ENCODE measurements at regions not wholly inside any gene's neighbourhood (a gene's known extent, or its start where the extent isn't known, plus 50 kb on each side); places are given as distances from the start of the nearest gene placed in this dataset.

DNA sequence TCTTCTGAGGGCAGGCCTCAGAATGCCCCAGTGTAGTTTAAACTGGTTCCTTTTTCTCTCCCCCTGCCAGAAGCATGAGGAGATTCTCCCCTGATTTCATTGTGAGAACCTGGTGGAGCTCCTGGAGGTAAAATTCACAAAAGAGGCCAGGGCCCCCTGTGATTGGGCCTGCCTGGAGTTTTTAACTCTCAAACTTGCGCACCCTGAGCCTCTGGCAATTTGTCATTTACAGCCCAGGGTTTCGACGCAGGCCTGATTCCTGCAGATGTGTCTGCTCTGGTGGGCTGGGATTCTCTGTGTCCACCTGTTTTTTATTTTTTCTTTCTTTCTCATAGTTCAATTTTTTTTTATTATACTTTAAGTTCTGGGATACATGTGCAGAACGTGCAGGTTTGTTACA, 157.9 kb downstream of the ASB1 start:
- intact Hi-C loops (cut with micrococcal nuclease; ENCODE audit: unreplicated experiment), result no loop called here
- ATAC-seq (no peak), DNase-seq (ENCODE audit: low read depth, low spot score) (no peak)
- no peaks in the 10 kb centered on the region for H3K4me1 ChIP-seq (ENCODE audit: control insufficient read depth, insufficient read depth, low read length)
- POLR2A ChIA-PET, result no interaction called here
- H3K27ac ChIP-seq (ENCODE audit: low read length), result no peak overlapping the region
- H3K4me3 ChIP-seq (ENCODE audit: low read depth in 2 of 2, low read length in 2 of 2), result no peak overlapping the region
- H3K9me3 ChIP-seq (ENCODE audit: control insufficient read depth, insufficient read depth, low read depth, low read length), result no peaks in the 10 kb centered on the region
- BruUV-seq (replicated peaks), result no TSS peak
- no peaks in the 10 kb centered on the region for H3K27me3 ChIP-seq (ENCODE audit: control insufficient read depth, insufficient read depth, low read length)
- CTCF ChIA-PET, result no interaction called here
- TF ChIP-seq SIN3A (IDR thresholded peaks at IDR 0.05; ENCODE audit: borderline replicate concordance, insufficient read depth, low read depth, low read length) (no peak), POLR2AphosphoS5 (IDR thresholded peaks at IDR 0.05; ENCODE audit: low read depth, low read length) (no peak), TCF7L2 (IDR thresholded peaks at IDR 0.05; ENCODE audit: low read depth, low read length) (no peak)
- TF ChIP-seq, protein P1, sequence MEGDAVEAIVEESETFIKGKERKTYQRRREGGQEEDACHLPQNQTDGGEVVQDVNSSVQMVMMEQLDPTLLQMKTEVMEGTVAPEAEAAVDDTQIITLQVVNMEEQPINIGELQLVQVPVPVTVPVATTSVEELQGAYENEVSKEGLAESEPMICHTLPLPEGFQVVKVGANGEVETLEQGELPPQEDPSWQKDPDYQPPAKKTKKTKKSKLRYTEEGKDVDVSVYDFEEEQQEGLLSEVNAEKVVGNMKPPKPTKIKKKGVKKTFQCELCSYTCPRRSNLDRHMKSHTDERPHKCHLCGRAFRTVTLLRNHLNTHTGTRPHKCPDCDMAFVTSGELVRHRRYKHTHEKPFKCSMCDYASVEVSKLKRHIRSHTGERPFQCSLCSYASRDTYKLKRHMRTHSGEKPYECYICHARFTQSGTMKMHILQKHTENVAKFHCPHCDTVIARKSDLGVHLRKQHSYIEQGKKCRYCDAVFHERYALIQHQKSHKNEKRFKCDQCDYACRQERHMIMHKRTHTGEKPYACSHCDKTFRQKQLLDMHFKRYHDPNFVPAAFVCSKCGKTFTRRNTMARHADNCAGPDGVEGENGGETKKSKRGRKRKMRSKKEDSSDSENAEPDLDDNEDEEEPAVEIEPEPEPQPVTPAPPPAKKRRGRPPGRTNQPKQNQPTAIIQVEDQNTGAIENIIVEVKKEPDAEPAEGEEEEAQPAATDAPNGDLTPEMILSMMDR (IDR thresholded peaks at IDR 0.05), result no peak
- TF ChIP-seq, protein P2, sequence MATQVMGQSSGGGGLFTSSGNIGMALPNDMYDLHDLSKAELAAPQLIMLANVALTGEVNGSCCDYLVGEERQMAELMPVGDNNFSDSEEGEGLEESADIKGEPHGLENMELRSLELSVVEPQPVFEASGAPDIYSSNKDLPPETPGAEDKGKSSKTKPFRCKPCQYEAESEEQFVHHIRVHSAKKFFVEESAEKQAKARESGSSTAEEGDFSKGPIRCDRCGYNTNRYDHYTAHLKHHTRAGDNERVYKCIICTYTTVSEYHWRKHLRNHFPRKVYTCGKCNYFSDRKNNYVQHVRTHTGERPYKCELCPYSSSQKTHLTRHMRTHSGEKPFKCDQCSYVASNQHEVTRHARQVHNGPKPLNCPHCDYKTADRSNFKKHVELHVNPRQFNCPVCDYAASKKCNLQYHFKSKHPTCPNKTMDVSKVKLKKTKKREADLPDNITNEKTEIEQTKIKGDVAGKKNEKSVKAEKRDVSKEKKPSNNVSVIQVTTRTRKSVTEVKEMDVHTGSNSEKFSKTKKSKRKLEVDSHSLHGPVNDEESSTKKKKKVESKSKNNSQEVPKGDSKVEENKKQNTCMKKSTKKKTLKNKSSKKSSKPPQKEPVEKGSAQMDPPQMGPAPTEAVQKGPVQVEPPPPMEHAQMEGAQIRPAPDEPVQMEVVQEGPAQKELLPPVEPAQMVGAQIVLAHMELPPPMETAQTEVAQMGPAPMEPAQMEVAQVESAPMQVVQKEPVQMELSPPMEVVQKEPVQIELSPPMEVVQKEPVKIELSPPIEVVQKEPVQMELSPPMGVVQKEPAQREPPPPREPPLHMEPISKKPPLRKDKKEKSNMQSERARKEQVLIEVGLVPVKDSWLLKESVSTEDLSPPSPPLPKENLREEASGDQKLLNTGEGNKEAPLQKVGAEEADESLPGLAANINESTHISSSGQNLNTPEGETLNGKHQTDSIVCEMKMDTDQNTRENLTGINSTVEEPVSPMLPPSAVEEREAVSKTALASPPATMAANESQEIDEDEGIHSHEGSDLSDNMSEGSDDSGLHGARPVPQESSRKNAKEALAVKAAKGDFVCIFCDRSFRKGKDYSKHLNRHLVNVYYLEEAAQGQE (IDR thresholded peaks at IDR 0.05; ENCODE audit: insufficient read depth in 1 of 2, low read depth in 2 of 2, low read length in 1 of 2), result no peak
- H3K36me3 ChIP-seq (ENCODE audit: control insufficient read depth, insufficient read depth, low read length), result no peaks in the 10 kb centered on the region
- in situ Hi-C loops (cut with HindIII; ENCODE audit: low pct_unique_long_range_greater_than_20kb, low sequenced_read_pairs), result no loop called here

DNA sequence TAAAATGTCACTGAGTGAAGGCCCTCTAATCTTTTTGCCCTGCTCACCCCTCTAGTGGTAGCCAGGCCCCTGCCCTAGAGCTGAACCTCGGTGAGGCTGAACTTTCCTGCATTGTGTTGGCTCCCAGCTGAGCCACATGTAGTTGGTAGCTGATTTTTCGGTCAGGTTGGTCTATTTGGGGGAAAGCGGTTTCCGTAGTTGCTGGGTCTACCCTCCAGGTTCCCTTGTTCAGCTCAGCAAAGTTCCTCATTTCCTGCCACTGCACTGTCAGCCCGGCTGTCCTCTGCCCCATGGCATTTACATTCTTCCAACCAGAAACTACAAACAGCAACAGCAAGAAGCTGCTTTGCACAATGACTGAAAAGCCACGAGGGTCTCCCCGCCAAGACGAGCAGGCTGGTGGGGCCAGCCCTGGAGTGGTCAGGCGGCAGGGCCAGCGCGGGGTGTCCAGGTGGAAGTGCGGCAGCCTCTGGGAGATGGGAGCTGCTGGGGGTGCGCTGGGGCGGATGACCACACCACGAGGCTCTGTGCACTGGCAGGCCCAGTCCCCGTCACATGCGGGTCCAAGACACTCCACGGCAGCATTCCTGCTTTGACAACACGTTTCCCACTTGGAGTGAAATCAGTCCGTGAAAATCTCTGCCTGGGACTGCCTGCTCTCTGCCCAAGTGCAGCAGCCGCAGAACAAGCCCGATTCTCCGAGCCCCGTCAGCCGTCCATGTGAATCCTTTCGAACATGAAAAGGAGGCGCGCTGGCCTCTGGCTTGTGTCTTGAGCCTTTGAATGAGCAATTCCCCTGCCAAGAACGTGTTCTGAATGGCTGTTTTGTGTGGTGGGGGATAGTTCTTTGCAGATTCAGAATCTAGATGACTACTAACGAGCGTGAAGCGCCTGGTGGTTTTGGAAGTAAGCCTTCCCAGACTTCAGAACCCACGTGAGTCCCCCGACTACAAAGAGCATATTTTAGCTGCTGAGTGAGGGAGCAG, 159.4 kb downstream of the ASB1 start:
- H3K27me3 ChIP-seq (ENCODE audit: control insufficient read depth, insufficient read depth, low read length), result no peaks in the 10 kb centered on the region
- ATAC-seq (no peak), DNase-seq (ENCODE audit: low read depth, low spot score) (no peak)
- H3K4me3 ChIP-seq (ENCODE audit: low read depth in 2 of 2, low read length in 2 of 2), result no peak overlapping the region
- H3K36me3 ChIP-seq (ENCODE audit: control insufficient read depth, insufficient read depth, low read length), result no peaks in the 10 kb centered on the region
- H3K27ac ChIP-seq (ENCODE audit: low read length), result no peak overlapping the region
- H3K4me1 ChIP-seq (ENCODE audit: control insufficient read depth, insufficient read depth, low read length), result no peaks in the 10 kb centered on the region
- intact Hi-C loops (cut with micrococcal nuclease; ENCODE audit: unreplicated experiment), result no loop called here
- in situ Hi-C loops (cut with HindIII; ENCODE audit: low pct_unique_long_range_greater_than_20kb, low sequenced_read_pairs), result no loop called here
- POLR2A ChIA-PET, result no interaction called here
- CTCF ChIA-PET, result no interaction called here
- TF ChIP-seq, protein P1 (IDR thresholded peaks at IDR 0.05), result no peak
- TF ChIP-seq, protein P2 (IDR thresholded peaks at IDR 0.05; ENCODE audit: insufficient read depth in 1 of 2, low read depth in 2 of 2, low read length in 1 of 2), result no peak
- no peak for TF ChIP-seq TCF7L2 (IDR thresholded peaks at IDR 0.05; ENCODE audit: low read depth, low read length)
- no peak for TF ChIP-seq SIN3A (IDR thresholded peaks at IDR 0.05; ENCODE audit: borderline replicate concordance, insufficient read depth, low read depth, low read length)
- no peak for TF ChIP-seq POLR2AphosphoS5 (IDR thresholded peaks at IDR 0.05; ENCODE audit: low read depth, low read length)
- no TSS peak for BruUV-seq (replicated peaks)
- no peaks in the 10 kb centered on the region for H3K9me3 ChIP-seq (ENCODE audit: control insufficient read depth, insufficient read depth, low read depth, low read length)
